OCI-LY1 (cell line): ENCODE measurements at regions not wholly inside any gene's neighbourhood (a gene's known extent, or its start where the extent isn't known, plus 50 kb on each side); places are given as distances from the start of the nearest gene placed in this dataset.

Source experiments
- H2AFZ ChIP-seq: fragments of 200-600 bp; sonication (generic), shearing (Covaris generic); 2 replicates; pipeline ENCODE4 v1.6.0; 2014; ENCODE audit warnings: antibody characterized with exemption, mild to moderate bottlenecking, low read length
- H3F3A ChIP-seq: fragments of 200-600 bp; sonication (generic), shearing (Covaris generic); 2 replicates; pipeline ENCODE4 v1.6.0; 2014; ENCODE audit warnings: mild to moderate bottlenecking, antibody characterized with exemption, low read length, moderate library complexity; ENCODE audit not compliant: insufficient read depth
- H3K27ac ChIP-seq: fragments of 200-600 bp; sonication (generic); 2 replicates; pipeline ENCODE4 v1.5.1; 2014; ENCODE audit warnings: low read length, mixed run types, mild to moderate bottlenecking, low read depth; ENCODE audit not compliant: poor library complexity, severe bottlenecking
- H3K27me3 ChIP-seq: fragments of 200-600 bp; sonication (generic); 2 replicates; pipeline ENCODE4 v1.6.0; 2014; ENCODE audit warnings: antibody characterized with exemption, mild to moderate bottlenecking, low read length, moderate library complexity; ENCODE audit not compliant: insufficient read depth
- H3K36me3 ChIP-seq: fragments of 200-600 bp; sonication (generic); 2 replicates; pipeline ENCODE4 v1.6.1; 2014; ENCODE audit warnings: mild to moderate bottlenecking, antibody characterized with exemption, low read length, moderate library complexity, mixed read lengths; ENCODE audit not compliant: insufficient read depth
- H3K4me1 ChIP-seq: fragments of 200-600 bp; sonication (generic); 2 replicates; pipeline ENCODE4 v1.5.1; 2014; ENCODE audit warnings: mild to moderate bottlenecking, low read length, moderate library complexity; ENCODE audit not compliant: insufficient read depth, severe bottlenecking
- H3K4me2 ChIP-seq: fragments of 200-600 bp; sonication (generic), shearing (Covaris generic); 2 replicates; pipeline ENCODE4 v1.6.1; 2014; ENCODE audit warnings: low read length
- H3K4me3 ChIP-seq: fragments of 200-600 bp; sonication (generic); 2 replicates; pipeline ENCODE4 v1.5.1; 2014; ENCODE audit warnings: low read length, low read depth, mild to moderate bottlenecking, mixed read lengths; ENCODE audit not compliant: poor library complexity, severe bottlenecking
- H3K79me2 ChIP-seq: fragments of 200-600 bp; shearing (Covaris generic); 2 replicates; pipeline ENCODE4 v1.6.1; 2016; ENCODE audit warnings: mixed run types, low read length, mixed read lengths; ENCODE audit not compliant: insufficient read depth
- H3K9ac ChIP-seq: fragments of 200-600 bp; sonication (generic), shearing (Covaris generic); 2 replicates; pipeline ENCODE4 v1.6.1; 2014; ENCODE audit warnings: mild to moderate bottlenecking, low read length, mixed read lengths
- H3K9me2 ChIP-seq: fragments of 200-600 bp; sonication (generic), shearing (Covaris generic); 2 replicates; pipeline ENCODE4 v1.6.1; 2014; ENCODE audit warnings: low read depth, mild to moderate bottlenecking, low read length, mixed read lengths
- H3K9me3 ChIP-seq: fragments of 200-600 bp; shearing (Covaris generic); 2 replicates; pipeline ENCODE4 v1.6.1; 2014; ENCODE audit warnings: low read length, mixed read lengths
- H4K20me1 ChIP-seq: fragments of 200-600 bp; sonication (generic), shearing (Covaris generic); 2 replicates; pipeline ENCODE4 v1.6.0; 2016; ENCODE audit warnings: mild to moderate bottlenecking, low read length; ENCODE audit not compliant: insufficient read depth
- EZH2 ChIP-seq: fragments of 200-600 bp; sonication (generic), shearing (Covaris generic); IDR thresholded peaks from 2 replicates; pipeline ENCODE4 v1.8.0; 2017; ENCODE audit warnings: borderline replicate concordance, mixed run types, mild to moderate bottlenecking, antibody characterized with exemption, low read length, moderate library complexity, mixed read lengths
- TF ChIP-seq, protein P1 (sequence below): fragments of 200-600 bp; sonication (generic), shearing (Covaris generic); IDR thresholded peaks from 2 replicates; pipeline ENCODE4 v1.5.1; 2017; ENCODE audit warnings: mild to moderate bottlenecking, antibody characterized with exemption, low read length, moderate library complexity, mixed read lengths

DNA sequence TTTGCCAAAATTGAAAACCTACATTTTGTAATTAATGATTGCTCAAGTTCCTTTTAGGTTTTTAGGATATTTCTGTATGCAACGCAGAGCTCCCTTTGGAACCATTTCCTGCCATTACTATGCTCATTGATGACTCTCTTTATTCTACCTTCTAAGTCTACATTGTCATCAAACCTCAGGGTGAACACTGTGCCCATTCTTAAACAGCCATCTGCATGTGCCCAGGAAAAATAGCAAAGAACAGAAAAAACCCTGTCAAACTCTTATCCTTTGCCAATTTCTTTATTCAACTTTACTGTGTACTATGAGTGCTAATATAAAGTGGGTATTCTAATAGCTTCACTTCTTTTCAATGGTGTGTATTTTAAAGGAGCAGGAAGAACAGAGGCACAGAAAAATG is 1455.9 kb downstream of the ADGRL3 start:
- H3K4me2 ChIP-seq: no peak overlapping the region
- no peaks in the 10 kb centered on the region for H3K9me3 ChIP-seq
- H3K9ac ChIP-seq: no peak overlapping the region
- no peaks in the 10 kb centered on the region for H4K20me1 ChIP-seq
- H3K79me2 ChIP-seq: no peaks in the 10 kb centered on the region
- no peak overlapping the region for H2AFZ ChIP-seq
- H3K4me3 ChIP-seq: no peak overlapping the region
- no peaks in the 10 kb centered on the region for H3F3A ChIP-seq
- no peak overlapping the region for H3K27ac ChIP-seq
- TF ChIP-seq, protein P1, sequence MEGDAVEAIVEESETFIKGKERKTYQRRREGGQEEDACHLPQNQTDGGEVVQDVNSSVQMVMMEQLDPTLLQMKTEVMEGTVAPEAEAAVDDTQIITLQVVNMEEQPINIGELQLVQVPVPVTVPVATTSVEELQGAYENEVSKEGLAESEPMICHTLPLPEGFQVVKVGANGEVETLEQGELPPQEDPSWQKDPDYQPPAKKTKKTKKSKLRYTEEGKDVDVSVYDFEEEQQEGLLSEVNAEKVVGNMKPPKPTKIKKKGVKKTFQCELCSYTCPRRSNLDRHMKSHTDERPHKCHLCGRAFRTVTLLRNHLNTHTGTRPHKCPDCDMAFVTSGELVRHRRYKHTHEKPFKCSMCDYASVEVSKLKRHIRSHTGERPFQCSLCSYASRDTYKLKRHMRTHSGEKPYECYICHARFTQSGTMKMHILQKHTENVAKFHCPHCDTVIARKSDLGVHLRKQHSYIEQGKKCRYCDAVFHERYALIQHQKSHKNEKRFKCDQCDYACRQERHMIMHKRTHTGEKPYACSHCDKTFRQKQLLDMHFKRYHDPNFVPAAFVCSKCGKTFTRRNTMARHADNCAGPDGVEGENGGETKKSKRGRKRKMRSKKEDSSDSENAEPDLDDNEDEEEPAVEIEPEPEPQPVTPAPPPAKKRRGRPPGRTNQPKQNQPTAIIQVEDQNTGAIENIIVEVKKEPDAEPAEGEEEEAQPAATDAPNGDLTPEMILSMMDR: no peak
- no peak for TF ChIP-seq EZH2
- H3K27me3 ChIP-seq: no peaks in the 10 kb centered on the region
- H3K36me3 ChIP-seq: no peaks in the 10 kb centered on the region
- H3K9me2 ChIP-seq: no peaks in the 10 kb centered on the region
- no peaks in the 10 kb centered on the region for H3K4me1 ChIP-seq

GRCh38 chr4:62644372-62644771 is 1444.2 kb downstream of the ADGRL3 start:
- TF ChIP-seq EZH2: no peak
- TF ChIP-seq, protein P1: peak; percentile 55; the same call in 1 of the 2 replicates
- 0 out of 2 replicates have a peak overlapping the region, but pooled peaks have one; percentile 34 for H2AFZ ChIP-seq

DNA sequence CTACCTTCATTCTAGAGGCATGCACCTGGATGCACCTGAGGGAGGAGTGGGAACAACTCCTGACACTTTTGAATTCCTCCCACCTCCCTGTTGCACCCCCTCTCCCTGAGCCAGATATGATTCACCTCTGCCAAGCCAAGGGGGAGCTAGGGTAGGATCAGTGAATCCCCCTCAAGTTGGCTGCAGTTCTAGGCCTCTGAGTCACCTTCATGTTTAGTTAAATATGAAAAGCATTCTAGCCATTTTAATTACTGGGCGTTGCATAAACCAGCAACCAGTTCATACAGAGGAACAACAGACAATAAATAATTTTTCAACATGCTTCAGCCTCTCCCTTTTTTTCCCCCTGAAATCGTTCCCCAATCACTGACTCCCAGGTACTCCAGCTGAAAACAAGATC is 1440.2 kb downstream of the ADGRL3 start:
- Histone ChIP-seq H3K9me3 (no peaks in the 10 kb centered on the region), H3K79me2 (no peaks in the 10 kb centered on the region), H4K20me1 (no peaks in the 10 kb centered on the region), H3K9me2 (no peaks in the 10 kb centered on the region), H3K4me1 (peaks cover 3% of the 10 kb centered on the region), H3K36me3 (no peaks in the 10 kb centered on the region), H3F3A (no peaks in the 10 kb centered on the region), H3K4me2 (no peak overlapping the region), H3K4me3 (no peak overlapping the region), H3K27me3 (no peaks in the 10 kb centered on the region), H3K27ac (no peak overlapping the region), H2AFZ (no peak overlapping the region), H3K9ac (no peak overlapping the region)
- TF ChIP-seq, protein P1: no peak
- TF ChIP-seq EZH2: no peak

More at GRCh38 chr4:62644372-62644771, 1444.2 kb downstream of the ADGRL3 start:
- H3K27me3 ChIP-seq: no peaks in the 10 kb centered on the region
- H3K27ac ChIP-seq: no peak overlapping the region
- H3K9me2 ChIP-seq: no peaks in the 10 kb centered on the region
- no peaks in the 10 kb centered on the region for H3K36me3 ChIP-seq
- no peaks in the 10 kb centered on the region for H3K79me2 ChIP-seq
- no peak overlapping the region for H3K4me2 ChIP-seq
- no peak overlapping the region for H3K9ac ChIP-seq
- H3K9me3 ChIP-seq: no peaks in the 10 kb centered on the region
- no peaks in the 10 kb centered on the region for H3F3A ChIP-seq
- H4K20me1 ChIP-seq: no peaks in the 10 kb centered on the region
- H3K4me1 ChIP-seq: peaks cover 3% of the 10 kb centered on the region
- H3K4me3 ChIP-seq: no peak overlapping the region
